DMS153 treated with DMSO at 0.1 percent for 48 hours (cell line): ENCODE measurements at regions not wholly inside any gene's neighbourhood (a gene's known extent, or its start where the extent isn't known, plus 50 kb on each side); places are given as distances from the start of the nearest gene placed in this dataset.

Experiments used
- DNase-seq: peaks from one replicate; lab custom pipeline; 2025; ENCODE audit not compliant: unreplicated experiment; lab: John Stamatoyannopoulos, UW

- no peak for DNase-seq
Measured at GRCh38 chr4:28148221-28148620, 1287.6 kb downstream of the STIM2 start.

- no peak for DNase-seq
Measured at GRCh38 chr4:28149762-28150161, 1289.1 kb downstream of the STIM2 start.

- DNase-seq = no peak
Measured at GRCh38 chr4:28151314-28151713, 1290.7 kb downstream of the STIM2 start.

GRCh38 chr4:28167411-28167810 lies 1306.8 kb downstream of the STIM2 start:
- no peak for DNase-seq

- DNase-seq = no peak
Measured at GRCh38 chr4:28176942-28177341, 1316.3 kb downstream of the STIM2 start.

- DNase-seq = no peak
Measured at GRCh38 chr4:28177641-28178040, 1317.0 kb downstream of the STIM2 start.

- no peak for DNase-seq
Measured at GRCh38 chr4:28179126-28179525, 1318.5 kb downstream of the STIM2 start.

GRCh38 chr4:28209371-28209924 lies 1348.8 kb downstream of the STIM2 start:
- DNase-seq = no peak

GRCh38 chr4:28211676-28212470 lies 1351.2 kb downstream of the STIM2 start:
- no peak for DNase-seq

GRCh38 chr4:28221536-28221935 lies 1360.9 kb downstream of the STIM2 start:
- no peak for DNase-seq

- no peak for DNase-seq
Measured at GRCh38 chr4:28225050-28225449, 1364.4 kb downstream of the STIM2 start.

GRCh38 chr4:28225689-28226353 lies 1365.2 kb downstream of the STIM2 start:
- DNase-seq = no peak

- DNase-seq = no peak
Measured at GRCh38 chr4:28226962-28227361, 1366.3 kb downstream of the STIM2 start.

GRCh38 chr4:28227764-28228163 lies 1367.1 kb downstream of the STIM2 start:
- DNase-seq = no peak

GRCh38 chr4:28228561-28229491 lies 1368.2 kb downstream of the STIM2 start:
- no peak for DNase-seq

GRCh38 chr4:28232376-28232775 lies 1371.7 kb downstream of the STIM2 start:
- no peak for DNase-seq

- no peak for DNase-seq
Measured at GRCh38 chr4:28232951-28233350, 1372.3 kb downstream of the STIM2 start.

GRCh38 chr4:28233724-28234123 lies 1373.1 kb downstream of the STIM2 start:
- DNase-seq = no peak

- no peak for DNase-seq
Measured at GRCh38 chr4:28238876-28239275, 1378.2 kb downstream of the STIM2 start.

- no peak for DNase-seq
Measured at GRCh38 chr4:28241021-28241420, 1380.4 kb downstream of the STIM2 start.

- no peak for DNase-seq
Measured at GRCh38 chr4:28247805-28248204, 1387.2 kb downstream of the STIM2 start.
